H1 (cell line): ENCODE measurements at regions not wholly inside any gene's neighbourhood (a gene's known extent, or its start where the extent isn't known, plus 50 kb on each side); places are given as distances from the start of the nearest gene placed in this dataset.

ENCODE experiments used
- CTCF ChIP-seq, 3 experiments: IDR thresholded peaks; 1 replicate in 2 of 3; 2 replicates in 1 of 3; pipeline versions ENCODE4 v1.5.1 to v1.6.1; 2011; ENCODE audit warnings: low read length in 3 of 3, mild to moderate bottlenecking in 3 of 3, inconsistent platforms in 2 of 3, low read depth in 1 of 3, moderate library complexity in 1 of 3; ENCODE audit not compliant: insufficient read depth in 1 of 3; ENCODE audit errors: control extremely low read depth in 1 of 3
- KDM5A ChIP-seq: fragments of 200-600 bp; IDR thresholded peaks from 2 replicates; pipeline ENCODE4 v1.7.1; 2012; ENCODE audit warnings: mild to moderate bottlenecking, low read length, inconsistent platforms, mixed read lengths
- TBP ChIP-seq: IDR thresholded peaks from 2 replicates; pipeline ENCODE4 v1.6.1; 2011; ENCODE audit warnings: low read depth, low read length, improper control_type of control experiment

- TF ChIP-seq CTCF (IDR thresholded peaks at IDR 0.05; ENCODE audit: control extremely low read depth in 1 of 3, insufficient read depth in 1 of 3, low read depth in 1 of 3, low read length in 3 of 3) (no peak), KDM5A (no peak), TBP (no peak)
Observed at GRCh38 chr7:79927116-79927515, 207.5 kb upstream of the GNAI1 start.
